Keratinocyte (primary cell): ENCODE measurements at regions not wholly inside any gene's neighbourhood (a gene's known extent, or its start where the extent isn't known, plus 50 kb on each side); places are given as distances from the start of the nearest gene placed in this dataset.

Experiments
- DNase-seq: peaks from one replicate; pipeline ENCODE4 v3.0.0-alpha.2; 2011; ENCODE audit warnings: low read depth, missing footprints, low spot score
- FAIRE-seq: peaks from 2 replicates; lab custom pipeline; 2011; peaks lifted over from hg19 to GRCh38; lab: Jason Lieb, UNC
- H2AFZ ChIP-seq: 2 replicates; pipeline ENCODE4 v1.6.0; 2012; ENCODE audit warnings: low read length, control low read depth, inconsistent platforms; ENCODE audit not compliant: control insufficient read depth
- H3K27ac ChIP-seq: 2 replicates; pipeline ENCODE4 v1.5.1; 2011; ENCODE audit warnings: low read length; ENCODE audit not compliant: control insufficient read depth, insufficient read depth
- H3K27me3 ChIP-seq: 3 replicates; pipeline ENCODE4 v1.6.0; 2011; ENCODE audit warnings: low read length; ENCODE audit not compliant: control insufficient read depth, insufficient read depth; ENCODE audit errors: extremely low read depth
- H3K36me3 ChIP-seq, 2 experiments: 2 replicates in 1 of 2; 3 replicates in 1 of 2; pipeline ENCODE4 v1.5.1; 2011; ENCODE audit warnings: low read length in 2 of 2, mild to moderate bottlenecking in 1 of 2; ENCODE audit not compliant: control insufficient read depth in 2 of 2, insufficient read depth in 2 of 2; ENCODE audit errors: extremely low read depth in 1 of 2
- H3K4me1 ChIP-seq: 3 replicates; pipeline ENCODE4 v1.5.1; 2011; ENCODE audit warnings: low read length; ENCODE audit not compliant: control insufficient read depth, insufficient read depth; ENCODE audit errors: extremely low read depth
- H3K4me2 ChIP-seq: 3 replicates; pipeline ENCODE4 v1.6.0; 2011; ENCODE audit warnings: low read depth, low read length; ENCODE audit not compliant: control insufficient read depth, insufficient read depth; ENCODE audit errors: extremely low read depth
- H3K4me3 ChIP-seq, 3 experiments: fragments of 200-600 bp in 1 of 3; sonication (generic) in 1 of 3; 2 replicates in 2 of 3; 3 replicates in 1 of 3; pipeline ENCODE4 v1.5.1; 2011 to 2016; ENCODE audit warnings: low read length in 3 of 3, mild to moderate bottlenecking in 3 of 3, control low read depth in 2 of 3, inconsistent platforms in 1 of 3, low read depth in 1 of 3, mixed read lengths in 1 of 3, mixed run types in 1 of 3, moderate library complexity in 1 of 3; ENCODE audit not compliant: control insufficient read depth in 2 of 3, insufficient read depth in 2 of 3; ENCODE audit errors: extremely low read depth in 1 of 3
- H3K79me2 ChIP-seq: 2 replicates; pipeline ENCODE4 v1.6.0; 2012; ENCODE audit warnings: low read length; ENCODE audit not compliant: control insufficient read depth, insufficient read depth
- H3K9ac ChIP-seq: 3 replicates; pipeline ENCODE4 v1.6.0; 2011; ENCODE audit warnings: low read length; ENCODE audit not compliant: control insufficient read depth, insufficient read depth; ENCODE audit errors: extremely low read depth
- H3K9me1 ChIP-seq: 3 replicates; pipeline ENCODE4 v1.6.0; 2011; ENCODE audit warnings: low read length; ENCODE audit not compliant: control insufficient read depth, insufficient read depth; ENCODE audit errors: extremely low read depth
- H3K9me3 ChIP-seq: 2 replicates; pipeline ENCODE4 v1.5.1; 2012; ENCODE audit warnings: low read depth, low read length; ENCODE audit not compliant: control insufficient read depth
- H4K20me1 ChIP-seq: 3 replicates; pipeline ENCODE4 v1.6.0; 2011; ENCODE audit warnings: low read length; ENCODE audit not compliant: control insufficient read depth, insufficient read depth; ENCODE audit errors: extremely low read depth
- CTCF ChIP-seq, 3 experiments: IDR thresholded peaks in 1 of 3; conservative IDR thresholded peaks in 1 of 3; optimal IDR thresholded peaks in 1 of 3; 2 replicates in 2 of 3; 3 replicates in 1 of 3; pipeline versions ENCODE3 to v1.5.1; 2011; ENCODE audit warnings: low read length in 3 of 3, mild to moderate bottlenecking in 3 of 3, moderate library complexity in 2 of 3, control low read depth in 1 of 3, inconsistent platforms in 1 of 3; ENCODE audit not compliant: insufficient read depth in 2 of 3; ENCODE audit errors: extremely low read depth in 1 of 3
- EZH2 ChIP-seq: IDR thresholded peaks from one replicate; pipeline ENCODE4 v1.6.1; 2012; ENCODE audit warnings: inconsistent platforms, mild to moderate bottlenecking, low read length, moderate library complexity
- dilution Hi-C: fragments of 300-500 bp; cut with MboI; formaldehyde crosslinking; loops from one replicate; pipeline ENCODE4 v1.7.0; 2020; ENCODE audit warnings: low sequenced_read_pairs; ENCODE audit not compliant: extremely low pct_ligation_motif_present

DNA sequence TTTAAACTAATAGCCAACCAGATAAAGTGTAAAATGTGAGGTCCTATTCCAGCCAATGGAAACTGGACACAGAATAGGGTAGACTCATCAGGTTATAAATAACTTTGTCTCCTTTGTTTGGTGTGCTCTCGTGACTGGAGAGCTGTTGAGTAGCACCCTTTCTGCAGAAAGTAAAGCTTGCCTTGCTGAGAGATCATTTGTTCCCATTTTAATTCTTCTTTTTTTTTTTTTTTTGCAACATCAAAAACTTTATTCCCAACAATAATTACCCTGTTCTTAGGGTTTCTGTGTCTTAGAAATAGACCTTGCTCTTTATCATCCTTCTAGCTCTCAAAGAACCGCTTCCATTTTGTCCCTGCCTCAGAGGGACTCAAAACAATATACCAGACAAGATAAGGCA lies 220.4 kb downstream of the FAM76B start:
- FAIRE-seq, result no peak
- Histone ChIP-seq H3K4me3 (no peak overlapping the region), H3K9me1 (no peaks in the 10 kb centered on the region), H3K27ac (no peak overlapping the region), H3K27me3 (no peaks in the 10 kb centered on the region), H3K36me3 (no peaks in the 10 kb centered on the region), H3K4me2 (no peak overlapping the region), H3K9me3 (peaks cover 4% of the 10 kb centered on the region), H3K9ac (no peak overlapping the region), H3K79me2 (no peaks in the 10 kb centered on the region), H3K4me1 (no peaks in the 10 kb centered on the region), H2AFZ (no peak overlapping the region), H4K20me1 (no peaks in the 10 kb centered on the region)
- DNase-seq, result no peak
- dilution Hi-C loops, result no loop called here
- no peak for TF ChIP-seq EZH2
- no peak for TF ChIP-seq CTCF (optimal IDR thresholded peaks at IDR 0.05 in 1 of 3, IDR thresholded peaks at IDR 0.05 in 1 of 3, conservative IDR thresholded peaks at IDR 0.05 in 1 of 3; ENCODE audit: extremely low read depth in 1 of 3, insufficient read depth in 2 of 3, low read length in 3 of 3)

- FAIRE-seq, result no peak
- TF ChIP-seq CTCF (optimal IDR thresholded peaks at IDR 0.05 in 1 of 3, IDR thresholded peaks at IDR 0.05 in 1 of 3, conservative IDR thresholded peaks at IDR 0.05 in 1 of 3; ENCODE audit: extremely low read depth in 1 of 3, insufficient read depth in 2 of 3, low read length in 3 of 3) (no peak), EZH2 (no peak)
These were observed 221.3 kb downstream of the FAM76B start for GRCh38 chr11:95568281-95568680.

More at GRCh38 chr11:95568281-95568680, 221.3 kb downstream of the FAM76B start:
- Histone ChIP-seq H3K4me2 (no peak overlapping the region), H3K27ac (no peak overlapping the region), H3K9ac (no peak overlapping the region), H3K27me3 (no peaks in the 10 kb centered on the region), H3K9me1 (no peaks in the 10 kb centered on the region), H3K36me3 (no peaks in the 10 kb centered on the region), H3K79me2 (no peaks in the 10 kb centered on the region), H2AFZ (no peak overlapping the region), H3K9me3 (peaks cover 4% of the 10 kb centered on the region), H3K4me3 (no peak overlapping the region), H3K4me1 (peaks cover 2% of the 10 kb centered on the region), H4K20me1 (no peaks in the 10 kb centered on the region)
- no peak for DNase-seq
- dilution Hi-C loops, result no loop called here
